Breast epithelium (tissue), 3 donors: ENCODE measurements at regions not wholly inside any gene's neighbourhood (a gene's known extent, or its start where the extent isn't known, plus 50 kb on each side); places are given as distances from the start of the nearest gene placed in this dataset.

Experiments used
- CTCF ChIP-seq, 3 donors: fragments of 450-650 bp; IDR thresholded peaks; one replicate each; pipeline ENCODE4 v1.5.1; 2016 to 2017; ENCODE audit warnings: antibody characterized with exemption in 3 of 3, mild to moderate bottlenecking in 3 of 3, moderate library complexity in 3 of 3
- POLR2AphosphoS5 ChIP-seq, 3 donors: sonication (generic); formaldehyde crosslinking; IDR thresholded peaks; one replicate each; pipeline ENCODE4 v1.6.1; 2017; ENCODE audit warnings: antibody characterized with exemption in 3 of 3

DNA sequence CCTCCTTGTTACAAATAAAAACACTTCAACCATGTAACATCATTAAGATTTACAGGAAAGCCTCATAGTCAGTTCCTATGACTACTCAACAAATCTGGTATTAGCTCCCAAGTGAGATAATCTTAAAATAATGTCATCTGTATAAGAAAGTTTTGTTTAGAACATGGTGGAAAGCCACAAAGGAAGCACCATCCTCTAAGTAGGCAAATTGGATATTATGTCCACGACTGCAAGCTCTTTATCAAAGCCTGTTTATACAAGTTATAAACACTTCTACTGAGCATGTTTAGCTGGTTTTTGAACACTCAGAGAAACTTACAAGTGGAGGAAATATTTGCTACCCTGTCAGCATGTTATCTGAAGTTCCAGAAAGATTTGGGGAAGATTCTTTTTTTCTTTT lies 349.8 kb downstream of the ARL4A start:
- TF ChIP-seq CTCF (IDR thresholded peaks at IDR 0.05) (no peak), POLR2AphosphoS5 (IDR thresholded peaks at IDR 0.05) (no peak)
